ENCODE measurements at regions not wholly inside any gene's neighbourhood (a gene's known extent, or its start where the extent isn't known, plus 50 kb on each side); places are given as distances from the start of the nearest gene placed in this dataset.

- TF ChIP-seq GATA2 (IDR thresholded peaks at IDR 0.05; ENCODE audit: low read depth, low read length) (no peak), GATA3 (IDR thresholded peaks at IDR 0.05; ENCODE audit: low read depth, low read length) (no peak)
Observed at GRCh38 chr9:12095931-12096330, 597.3 kb upstream of the TYRP1 start.
